ENCODE measurements at regions not wholly inside any gene's neighbourhood (a gene's known extent, or its start where the extent isn't known, plus 50 kb on each side); places are given as distances from the start of the nearest gene placed in this dataset.

GRCh38 chr9:115200711-115201505 is 83.0 kb upstream of the TNC start:
- no peak overlapping the region for H3K4me3 ChIP-seq (ENCODE audit: low read depth, low read length)
- no peak for TF ChIP-seq CTCF (IDR thresholded peaks at IDR 0.05; ENCODE audit: borderline replicate concordance, insufficient read depth, low read depth, low read length)

- no peak overlapping the region for H3K4me3 ChIP-seq (ENCODE audit: low read depth, low read length)
- TF ChIP-seq CTCF (IDR thresholded peaks at IDR 0.05; ENCODE audit: borderline replicate concordance, insufficient read depth, low read depth, low read length): no peak
These were observed 84.2 kb upstream of the TNC start for GRCh38 chr9:115202181-115202580.

- no peak for TF ChIP-seq CTCF (IDR thresholded peaks at IDR 0.05; ENCODE audit: borderline replicate concordance, insufficient read depth, low read depth, low read length)
- H3K4me3 ChIP-seq (ENCODE audit: low read depth, low read length): no peak overlapping the region
These were observed 85.2 kb upstream of the TNC start for GRCh38 chr9:115202960-115203751.

GRCh38 chr9:115204904-115205453 is 87.0 kb upstream of the TNC start:
- no peak for TF ChIP-seq CTCF (IDR thresholded peaks at IDR 0.05; ENCODE audit: borderline replicate concordance, insufficient read depth, low read depth, low read length)
- H3K4me3 ChIP-seq (ENCODE audit: low read depth, low read length): no peak overlapping the region

- no peak overlapping the region for H3K4me3 ChIP-seq (ENCODE audit: low read depth, low read length)
- TF ChIP-seq CTCF (IDR thresholded peaks at IDR 0.05; ENCODE audit: borderline replicate concordance, insufficient read depth, low read depth, low read length): no peak
These were observed 89.3 kb upstream of the TNC start for GRCh38 chr9:115207003-115207836.

GRCh38 chr9:115208501-115208900 is 90.5 kb upstream of the TNC start:
- no peak overlapping the region for H3K4me3 ChIP-seq (ENCODE audit: low read depth, low read length)
- TF ChIP-seq CTCF (IDR thresholded peaks at IDR 0.05; ENCODE audit: borderline replicate concordance, insufficient read depth, low read depth, low read length): no peak
